HFF-Myc (cell line): ENCODE measurements at regions not wholly inside any gene's neighbourhood (a gene's known extent, or its start where the extent isn't known, plus 50 kb on each side); places are given as distances from the start of the nearest gene placed in this dataset.

Experiments used
- DNase-seq: peaks from one replicate; pipeline ENCODE4 v3.0.0-alpha.2; 2011; ENCODE audit warnings: low read depth; ENCODE audit errors: extremely low read depth
- H3K4me3 ChIP-seq: replicated peaks from 2 replicates; pipeline ENCODE4 v1.5.1; 2011; ENCODE audit warnings: low read depth, mild to moderate bottlenecking, control low read depth, low read length
- TF ChIP-seq, protein P1 (sequence below): IDR thresholded peaks from 2 replicates; pipeline ENCODE4 v1.5.1; 2012; ENCODE audit warnings: mild to moderate bottlenecking, low read depth, low read length, control low read depth; ENCODE audit errors: missing control alignments

- no peak overlapping the region for H3K4me3 ChIP-seq
- DNase-seq: no peak
- TF ChIP-seq, protein P1, sequence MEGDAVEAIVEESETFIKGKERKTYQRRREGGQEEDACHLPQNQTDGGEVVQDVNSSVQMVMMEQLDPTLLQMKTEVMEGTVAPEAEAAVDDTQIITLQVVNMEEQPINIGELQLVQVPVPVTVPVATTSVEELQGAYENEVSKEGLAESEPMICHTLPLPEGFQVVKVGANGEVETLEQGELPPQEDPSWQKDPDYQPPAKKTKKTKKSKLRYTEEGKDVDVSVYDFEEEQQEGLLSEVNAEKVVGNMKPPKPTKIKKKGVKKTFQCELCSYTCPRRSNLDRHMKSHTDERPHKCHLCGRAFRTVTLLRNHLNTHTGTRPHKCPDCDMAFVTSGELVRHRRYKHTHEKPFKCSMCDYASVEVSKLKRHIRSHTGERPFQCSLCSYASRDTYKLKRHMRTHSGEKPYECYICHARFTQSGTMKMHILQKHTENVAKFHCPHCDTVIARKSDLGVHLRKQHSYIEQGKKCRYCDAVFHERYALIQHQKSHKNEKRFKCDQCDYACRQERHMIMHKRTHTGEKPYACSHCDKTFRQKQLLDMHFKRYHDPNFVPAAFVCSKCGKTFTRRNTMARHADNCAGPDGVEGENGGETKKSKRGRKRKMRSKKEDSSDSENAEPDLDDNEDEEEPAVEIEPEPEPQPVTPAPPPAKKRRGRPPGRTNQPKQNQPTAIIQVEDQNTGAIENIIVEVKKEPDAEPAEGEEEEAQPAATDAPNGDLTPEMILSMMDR: no peak
Measured at GRCh38 chr7:49479936-49480544, 293.4 kb upstream of the VWC2 start.

GRCh38 chr7:49481075-49481474, 292.4 kb upstream of the VWC2 start:
- TF ChIP-seq, protein P1: no peak
- H3K4me3 ChIP-seq: no peak overlapping the region
- no peak for DNase-seq

DNA sequence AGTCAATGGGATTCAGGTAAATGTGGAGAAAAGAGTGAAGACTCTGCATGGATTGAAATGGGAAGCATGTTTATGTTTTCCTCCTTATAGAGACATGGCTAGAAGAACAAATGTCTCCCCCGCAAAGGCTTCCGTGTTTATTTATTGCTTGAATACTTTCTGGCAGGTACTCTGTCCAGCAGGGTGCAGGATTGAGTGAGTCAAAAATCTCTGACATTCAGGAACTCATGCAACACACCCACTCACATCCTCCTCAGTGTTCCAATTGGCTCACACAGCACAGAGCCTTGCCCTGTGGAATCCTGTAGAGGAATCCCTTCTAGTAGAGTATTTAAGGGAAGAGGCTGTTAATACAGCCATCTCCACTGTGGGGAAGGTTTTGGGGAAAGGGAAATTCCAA, 290.3 kb upstream of the VWC2 start:
- TF ChIP-seq, protein P1: no peak
- no peak for DNase-seq
- H3K4me3 ChIP-seq: no peak overlapping the region

DNA sequence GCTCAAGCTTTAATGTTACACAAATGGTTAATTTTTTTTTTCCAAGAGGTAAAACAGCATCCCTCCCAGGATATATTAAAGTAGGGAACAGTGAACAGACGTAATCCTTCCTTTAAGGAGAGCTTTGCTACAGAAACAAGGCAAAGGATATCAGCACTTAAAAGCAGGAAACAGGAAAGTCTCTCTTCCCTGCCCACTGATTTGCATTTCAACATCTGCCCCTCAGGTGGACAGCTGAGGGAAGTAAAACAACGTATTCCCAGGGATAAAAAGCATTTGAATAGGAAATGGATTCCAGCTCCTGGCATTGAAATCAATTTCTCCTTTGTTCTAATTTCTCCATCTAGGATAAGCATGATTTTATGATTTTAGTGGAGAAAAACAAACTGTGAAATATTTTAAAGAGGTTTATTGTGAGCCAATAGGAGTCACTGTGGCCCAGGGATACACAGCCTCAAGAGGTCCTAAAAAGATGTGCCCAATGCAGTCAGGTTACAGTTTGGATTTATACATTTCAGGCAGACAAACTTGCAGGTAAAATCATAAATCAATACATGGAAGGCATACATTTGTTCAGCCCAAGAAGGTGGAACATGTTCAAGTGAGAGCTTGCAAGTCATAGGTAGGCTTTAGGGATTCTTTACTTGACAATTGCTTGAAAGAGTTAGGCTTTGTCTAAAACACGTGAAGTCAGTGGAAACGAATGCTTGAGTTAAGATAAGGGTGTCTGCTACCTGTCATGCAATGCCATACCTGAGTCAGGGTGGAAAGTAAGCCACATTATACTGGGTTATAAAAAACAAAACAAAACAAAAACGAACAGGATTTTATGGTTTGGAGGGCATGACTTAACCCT, 286.2 kb upstream of the VWC2 start:
- DNase-seq: no peak
- H3K4me3 ChIP-seq: no peak overlapping the region
- TF ChIP-seq, protein P1: no peak

DNA sequence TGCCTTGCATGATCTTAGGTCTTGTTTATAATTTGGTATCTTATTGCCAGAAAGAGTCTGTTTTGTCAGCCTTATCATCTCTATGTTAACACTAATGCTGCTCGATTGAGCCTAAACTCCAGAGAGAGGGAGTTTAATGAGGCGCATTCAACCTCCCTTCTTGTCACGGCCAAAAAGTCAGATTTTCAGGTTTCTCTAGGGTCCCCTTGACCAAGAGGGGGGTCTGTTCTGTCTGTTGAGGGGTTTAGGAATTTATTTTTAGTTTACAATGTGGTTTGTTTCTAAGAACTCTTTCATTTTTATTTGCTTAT, 285.7 kb upstream of the VWC2 start:
- no peak for DNase-seq
- TF ChIP-seq, protein P1: no peak
- no peak overlapping the region for H3K4me3 ChIP-seq

DNA sequence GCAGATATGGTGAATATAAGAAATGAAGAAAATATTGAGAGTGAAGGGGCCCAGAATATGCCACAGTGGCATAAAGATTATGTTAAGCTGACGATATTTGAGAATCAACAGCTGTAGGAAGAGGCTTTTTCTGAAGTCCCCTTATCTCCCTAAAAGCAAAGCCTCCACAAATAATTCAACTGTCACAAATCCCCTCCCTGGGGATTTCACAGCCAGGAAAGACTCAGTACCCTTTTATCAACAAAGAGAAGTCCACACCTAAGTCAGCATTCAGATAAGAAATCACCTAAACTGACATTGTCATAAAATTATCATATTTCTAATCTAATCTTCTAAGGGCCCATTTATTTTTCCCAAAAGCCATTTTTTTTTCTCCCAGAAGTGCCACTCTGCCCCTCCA, 284.9 kb upstream of the VWC2 start:
- no peak overlapping the region for H3K4me3 ChIP-seq
- no peak for DNase-seq
- TF ChIP-seq, protein P1: no peak
